GM23338 (cell line): ENCODE measurements at regions not wholly inside any gene's neighbourhood (a gene's known extent, or its start where the extent isn't known, plus 50 kb on each side); places are given as distances from the start of the nearest gene placed in this dataset.

Experiments
- ATAC-seq: fragments of 200-7000 bp; cut with Tn5 transposase; 3 replicates; pipeline ENCODE4 v1.9.1; 2020
- DNase-seq: peaks from one replicate; pipeline ENCODE4 v3.0.0-alpha.2; 2015; ENCODE audit warnings: low spot score
- H2AFZ ChIP-seq: fragments of 200-600 bp; sonication (generic); 2 replicates; pipeline ENCODE4 v1.8.0; 2016; ENCODE audit warnings: antibody characterized with exemption, mild to moderate bottlenecking, moderate library complexity
- H3F3A ChIP-seq: fragments of 200-600 bp; sonication (generic); replicated peaks from 2 replicates; pipeline ENCODE4 v1.8.0; 2017; ENCODE audit warnings: antibody characterized with exemption, mixed run types, low read depth
- H3K27ac ChIP-seq: fragments of 200-600 bp; sonication (generic); 2 replicates; pipeline ENCODE4 v1.6.1; 2016; ENCODE audit warnings: low read depth
- H3K27me3 ChIP-seq: fragments of 200-600 bp; sonication (generic); 2 replicates; pipeline ENCODE4 v1.8.0; 2016; ENCODE audit warnings: mild to moderate bottlenecking, mixed run types, moderate library complexity; ENCODE audit not compliant: insufficient read depth
- H3K36me3 ChIP-seq: fragments of 200-600 bp; sonication (generic); 2 replicates; pipeline ENCODE4 v1.8.0; 2016; ENCODE audit warnings: mild to moderate bottlenecking; ENCODE audit not compliant: insufficient read depth
- H3K4me1 ChIP-seq: fragments of 200-600 bp; sonication (generic); 2 replicates; pipeline ENCODE4 v1.8.0; 2016; ENCODE audit warnings: mild to moderate bottlenecking, moderate library complexity; ENCODE audit not compliant: insufficient read depth
- H3K4me2 ChIP-seq: fragments of 200-600 bp; sonication (generic); 2 replicates; pipeline ENCODE4 v1.7.1; 2017; ENCODE audit warnings: mixed run types
- H3K4me3 ChIP-seq: fragments of 200-600 bp; sonication (generic); 2 replicates; pipeline ENCODE4 v1.6.1; 2016; ENCODE audit warnings: mixed run types
- H3K79me2 ChIP-seq: fragments of 200-600 bp; sonication (generic); replicated peaks from 2 replicates; pipeline ENCODE4 v1.8.0; 2017; ENCODE audit warnings: mild to moderate bottlenecking; ENCODE audit not compliant: insufficient read depth
- H3K9me2 ChIP-seq: fragments of 200-600 bp; sonication (generic); 2 replicates; pipeline ENCODE4 v1.8.0; 2017; ENCODE audit not compliant: insufficient read depth
- H4K20me1 ChIP-seq: fragments of 200-600 bp; sonication (generic); replicated peaks from 2 replicates; pipeline ENCODE4 v1.8.0; 2017; ENCODE audit warnings: mild to moderate bottlenecking; ENCODE audit not compliant: insufficient read depth
- H3K27ac Mint-ChIP-seq: 2 replicates; pipeline ENCODE4 v1.8.0; 2020; ENCODE audit warnings: inconsistent platforms, mild to moderate bottlenecking, moderate library complexity, mixed read lengths
- H3K27me3 Mint-ChIP-seq: 3 replicates; pipeline ENCODE4 v1.8.0; 2022; ENCODE audit warnings: low read depth, mild to moderate bottlenecking, moderate library complexity, mixed read lengths, inconsistent platforms; ENCODE audit not compliant: insufficient read depth, poor library complexity
- H3K36me3 Mint-ChIP-seq: 3 replicates; pipeline ENCODE4 v1.8.0; 2021; ENCODE audit warnings: low read depth, mild to moderate bottlenecking, inconsistent platforms, moderate library complexity, mixed read lengths
- H3K4me1 Mint-ChIP-seq: 3 replicates; pipeline ENCODE4 v1.8.0; 2020; ENCODE audit warnings: mild to moderate bottlenecking, inconsistent platforms, mixed read lengths
- H3K4me3 Mint-ChIP-seq: 3 replicates; pipeline ENCODE4 v1.8.0; 2021; ENCODE audit warnings: moderate library complexity, mild to moderate bottlenecking, inconsistent platforms, mixed read lengths
- H3K9me3 Mint-ChIP-seq: 3 replicates; pipeline ENCODE4 v1.8.0; 2020; ENCODE audit warnings: moderate library complexity, mild to moderate bottlenecking, inconsistent platforms, mixed read lengths
- CREB1 ChIP-seq: fragments of 250-450 bp; sonication (Bioruptor Pico); IDR thresholded peaks from 2 replicates; pipeline ENCODE4 v1.5.0; 2020; ENCODE audit warnings: low read depth, mild to moderate bottlenecking, moderate library complexity
- ETS1 ChIP-seq: IDR thresholded peaks from 2 replicates; pipeline ENCODE4 v1.6.1; 2016; ENCODE audit warnings: antibody characterized with exemption
- EZH2 ChIP-seq: fragments of 200-600 bp; sonication (generic); IDR thresholded peaks from one replicate; pipeline ENCODE4 v1.8.0; 2017; ENCODE audit warnings: antibody characterized with exemption, mild to moderate bottlenecking, low read depth; ENCODE audit not compliant: unreplicated experiment
- EZH2phosphoT487 ChIP-seq: fragments of 200-600 bp; sonication (generic); IDR thresholded peaks from one replicate; pipeline ENCODE4 v1.8.1; 2018; ENCODE audit warnings: antibody characterized with exemption; ENCODE audit not compliant: unreplicated experiment
- JUNB ChIP-seq: IDR thresholded peaks from one replicate; pipeline ENCODE4 v1.6.1; 2016; ENCODE audit warnings: antibody characterized with exemption; ENCODE audit not compliant: unreplicated experiment
- NANOG ChIP-seq: IDR thresholded peaks from 2 replicates; pipeline ENCODE4 v1.6.1; 2016; ENCODE audit warnings: antibody characterized with exemption, borderline replicate concordance
- POLR2AphosphoS5 ChIP-seq: IDR thresholded peaks from 2 replicates; pipeline ENCODE4 v1.6.1; 2016; ENCODE audit warnings: antibody characterized with exemption, low read depth
- STAT1 ChIP-seq: IDR thresholded peaks from one replicate; pipeline ENCODE4 v1.6.1; 2016; ENCODE audit warnings: antibody characterized with exemption; ENCODE audit not compliant: unreplicated experiment
- ZNF114 ChIP-seq: fragments of 250-450 bp; sonication (Bioruptor Pico); IDR thresholded peaks from 2 replicates; pipeline ENCODE4 v1.5.0; 2020; ENCODE audit warnings: mild to moderate bottlenecking, moderate library complexity
- ZNF331 ChIP-seq: fragments of 250-450 bp; sonication (Bioruptor Pico); IDR thresholded peaks from 2 replicates; pipeline ENCODE4 v1.5.0; 2020; ENCODE audit warnings: low read depth, mild to moderate bottlenecking, moderate library complexity
- TF ChIP-seq, protein P1 (sequence below): IDR thresholded peaks from one replicate; pipeline ENCODE4 v1.6.1; 2018; ENCODE audit warnings: antibody characterized with exemption; ENCODE audit not compliant: unreplicated experiment
- TF ChIP-seq, protein P2 (sequence below), 2 experiments: fragments of 200-600 bp in 1 of 2; sonication (generic) in 1 of 2; conservative IDR thresholded peaks; 2 replicates each; pipeline versions ENCODE4 v1.5.1 to v1.6.1; 2016 to 2017; ENCODE audit warnings: antibody characterized with exemption in 2 of 2, low read depth in 2 of 2, mild to moderate bottlenecking in 2 of 2, moderate library complexity in 1 of 2
- TF ChIP-seq, protein P3 (sequence below): fragments of 250-450 bp; sonication (Bioruptor Pico); IDR thresholded peaks from 2 replicates; pipeline ENCODE4 v1.5.0; 2020; ENCODE audit warnings: mild to moderate bottlenecking, moderate library complexity

GRCh38 chr5:67483453-67484030 lies 286.9 kb upstream of the CD180 start:
- ATAC-seq (no peak), DNase-seq (no peak)
- Histone ChIP-seq H3K9me2 (no peaks in the 10 kb centered on the region), H4K20me1 (no peaks in the 10 kb centered on the region), H3F3A (no peaks in the 10 kb centered on the region), H3K4me2 (no peak overlapping the region), H3K27me3 (no peaks in the 10 kb centered on the region), H3K79me2 (no peaks in the 10 kb centered on the region), H2AFZ (no peak overlapping the region), H3K36me3 (no peaks in the 10 kb centered on the region), H3K4me3 (no peak overlapping the region), H3K4me1 (no peaks in the 10 kb centered on the region), H3K27ac (no peak overlapping the region)
- Mint-ChIP-seq H3K36me3 (no peaks in the 10 kb centered on the region), H3K27ac (no peak overlapping the region), H3K27me3 (no peaks in the 10 kb centered on the region), H3K4me3 (no peak overlapping the region), H3K9me3 (peaks cover 6% of the 10 kb centered on the region; the same call in 1 of the 3 replicates), H3K4me1 (peaks cover 7% of the 10 kb centered on the region)
- TF ChIP-seq CREB1 (CRISPR knock-in tag), result no peak
- TF ChIP-seq NANOG, result no peak
- TF ChIP-seq ZNF331 (CRISPR knock-in tag), result no peak
- TF ChIP-seq, protein P1, sequence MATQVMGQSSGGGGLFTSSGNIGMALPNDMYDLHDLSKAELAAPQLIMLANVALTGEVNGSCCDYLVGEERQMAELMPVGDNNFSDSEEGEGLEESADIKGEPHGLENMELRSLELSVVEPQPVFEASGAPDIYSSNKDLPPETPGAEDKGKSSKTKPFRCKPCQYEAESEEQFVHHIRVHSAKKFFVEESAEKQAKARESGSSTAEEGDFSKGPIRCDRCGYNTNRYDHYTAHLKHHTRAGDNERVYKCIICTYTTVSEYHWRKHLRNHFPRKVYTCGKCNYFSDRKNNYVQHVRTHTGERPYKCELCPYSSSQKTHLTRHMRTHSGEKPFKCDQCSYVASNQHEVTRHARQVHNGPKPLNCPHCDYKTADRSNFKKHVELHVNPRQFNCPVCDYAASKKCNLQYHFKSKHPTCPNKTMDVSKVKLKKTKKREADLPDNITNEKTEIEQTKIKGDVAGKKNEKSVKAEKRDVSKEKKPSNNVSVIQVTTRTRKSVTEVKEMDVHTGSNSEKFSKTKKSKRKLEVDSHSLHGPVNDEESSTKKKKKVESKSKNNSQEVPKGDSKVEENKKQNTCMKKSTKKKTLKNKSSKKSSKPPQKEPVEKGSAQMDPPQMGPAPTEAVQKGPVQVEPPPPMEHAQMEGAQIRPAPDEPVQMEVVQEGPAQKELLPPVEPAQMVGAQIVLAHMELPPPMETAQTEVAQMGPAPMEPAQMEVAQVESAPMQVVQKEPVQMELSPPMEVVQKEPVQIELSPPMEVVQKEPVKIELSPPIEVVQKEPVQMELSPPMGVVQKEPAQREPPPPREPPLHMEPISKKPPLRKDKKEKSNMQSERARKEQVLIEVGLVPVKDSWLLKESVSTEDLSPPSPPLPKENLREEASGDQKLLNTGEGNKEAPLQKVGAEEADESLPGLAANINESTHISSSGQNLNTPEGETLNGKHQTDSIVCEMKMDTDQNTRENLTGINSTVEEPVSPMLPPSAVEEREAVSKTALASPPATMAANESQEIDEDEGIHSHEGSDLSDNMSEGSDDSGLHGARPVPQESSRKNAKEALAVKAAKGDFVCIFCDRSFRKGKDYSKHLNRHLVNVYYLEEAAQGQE, result no peak
- TF ChIP-seq ZNF114 (CRISPR knock-in tag), result no peak
- TF ChIP-seq EZH2, result no peak
- TF ChIP-seq EZH2phosphoT487, result no peak
- TF ChIP-seq, protein P2, sequence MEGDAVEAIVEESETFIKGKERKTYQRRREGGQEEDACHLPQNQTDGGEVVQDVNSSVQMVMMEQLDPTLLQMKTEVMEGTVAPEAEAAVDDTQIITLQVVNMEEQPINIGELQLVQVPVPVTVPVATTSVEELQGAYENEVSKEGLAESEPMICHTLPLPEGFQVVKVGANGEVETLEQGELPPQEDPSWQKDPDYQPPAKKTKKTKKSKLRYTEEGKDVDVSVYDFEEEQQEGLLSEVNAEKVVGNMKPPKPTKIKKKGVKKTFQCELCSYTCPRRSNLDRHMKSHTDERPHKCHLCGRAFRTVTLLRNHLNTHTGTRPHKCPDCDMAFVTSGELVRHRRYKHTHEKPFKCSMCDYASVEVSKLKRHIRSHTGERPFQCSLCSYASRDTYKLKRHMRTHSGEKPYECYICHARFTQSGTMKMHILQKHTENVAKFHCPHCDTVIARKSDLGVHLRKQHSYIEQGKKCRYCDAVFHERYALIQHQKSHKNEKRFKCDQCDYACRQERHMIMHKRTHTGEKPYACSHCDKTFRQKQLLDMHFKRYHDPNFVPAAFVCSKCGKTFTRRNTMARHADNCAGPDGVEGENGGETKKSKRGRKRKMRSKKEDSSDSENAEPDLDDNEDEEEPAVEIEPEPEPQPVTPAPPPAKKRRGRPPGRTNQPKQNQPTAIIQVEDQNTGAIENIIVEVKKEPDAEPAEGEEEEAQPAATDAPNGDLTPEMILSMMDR (conservative IDR thresholded peaks at IDR 0.05; ENCODE audit: low read depth in 2 of 2), result no peak
- no peak for TF ChIP-seq JUNB
- TF ChIP-seq, protein P3, sequence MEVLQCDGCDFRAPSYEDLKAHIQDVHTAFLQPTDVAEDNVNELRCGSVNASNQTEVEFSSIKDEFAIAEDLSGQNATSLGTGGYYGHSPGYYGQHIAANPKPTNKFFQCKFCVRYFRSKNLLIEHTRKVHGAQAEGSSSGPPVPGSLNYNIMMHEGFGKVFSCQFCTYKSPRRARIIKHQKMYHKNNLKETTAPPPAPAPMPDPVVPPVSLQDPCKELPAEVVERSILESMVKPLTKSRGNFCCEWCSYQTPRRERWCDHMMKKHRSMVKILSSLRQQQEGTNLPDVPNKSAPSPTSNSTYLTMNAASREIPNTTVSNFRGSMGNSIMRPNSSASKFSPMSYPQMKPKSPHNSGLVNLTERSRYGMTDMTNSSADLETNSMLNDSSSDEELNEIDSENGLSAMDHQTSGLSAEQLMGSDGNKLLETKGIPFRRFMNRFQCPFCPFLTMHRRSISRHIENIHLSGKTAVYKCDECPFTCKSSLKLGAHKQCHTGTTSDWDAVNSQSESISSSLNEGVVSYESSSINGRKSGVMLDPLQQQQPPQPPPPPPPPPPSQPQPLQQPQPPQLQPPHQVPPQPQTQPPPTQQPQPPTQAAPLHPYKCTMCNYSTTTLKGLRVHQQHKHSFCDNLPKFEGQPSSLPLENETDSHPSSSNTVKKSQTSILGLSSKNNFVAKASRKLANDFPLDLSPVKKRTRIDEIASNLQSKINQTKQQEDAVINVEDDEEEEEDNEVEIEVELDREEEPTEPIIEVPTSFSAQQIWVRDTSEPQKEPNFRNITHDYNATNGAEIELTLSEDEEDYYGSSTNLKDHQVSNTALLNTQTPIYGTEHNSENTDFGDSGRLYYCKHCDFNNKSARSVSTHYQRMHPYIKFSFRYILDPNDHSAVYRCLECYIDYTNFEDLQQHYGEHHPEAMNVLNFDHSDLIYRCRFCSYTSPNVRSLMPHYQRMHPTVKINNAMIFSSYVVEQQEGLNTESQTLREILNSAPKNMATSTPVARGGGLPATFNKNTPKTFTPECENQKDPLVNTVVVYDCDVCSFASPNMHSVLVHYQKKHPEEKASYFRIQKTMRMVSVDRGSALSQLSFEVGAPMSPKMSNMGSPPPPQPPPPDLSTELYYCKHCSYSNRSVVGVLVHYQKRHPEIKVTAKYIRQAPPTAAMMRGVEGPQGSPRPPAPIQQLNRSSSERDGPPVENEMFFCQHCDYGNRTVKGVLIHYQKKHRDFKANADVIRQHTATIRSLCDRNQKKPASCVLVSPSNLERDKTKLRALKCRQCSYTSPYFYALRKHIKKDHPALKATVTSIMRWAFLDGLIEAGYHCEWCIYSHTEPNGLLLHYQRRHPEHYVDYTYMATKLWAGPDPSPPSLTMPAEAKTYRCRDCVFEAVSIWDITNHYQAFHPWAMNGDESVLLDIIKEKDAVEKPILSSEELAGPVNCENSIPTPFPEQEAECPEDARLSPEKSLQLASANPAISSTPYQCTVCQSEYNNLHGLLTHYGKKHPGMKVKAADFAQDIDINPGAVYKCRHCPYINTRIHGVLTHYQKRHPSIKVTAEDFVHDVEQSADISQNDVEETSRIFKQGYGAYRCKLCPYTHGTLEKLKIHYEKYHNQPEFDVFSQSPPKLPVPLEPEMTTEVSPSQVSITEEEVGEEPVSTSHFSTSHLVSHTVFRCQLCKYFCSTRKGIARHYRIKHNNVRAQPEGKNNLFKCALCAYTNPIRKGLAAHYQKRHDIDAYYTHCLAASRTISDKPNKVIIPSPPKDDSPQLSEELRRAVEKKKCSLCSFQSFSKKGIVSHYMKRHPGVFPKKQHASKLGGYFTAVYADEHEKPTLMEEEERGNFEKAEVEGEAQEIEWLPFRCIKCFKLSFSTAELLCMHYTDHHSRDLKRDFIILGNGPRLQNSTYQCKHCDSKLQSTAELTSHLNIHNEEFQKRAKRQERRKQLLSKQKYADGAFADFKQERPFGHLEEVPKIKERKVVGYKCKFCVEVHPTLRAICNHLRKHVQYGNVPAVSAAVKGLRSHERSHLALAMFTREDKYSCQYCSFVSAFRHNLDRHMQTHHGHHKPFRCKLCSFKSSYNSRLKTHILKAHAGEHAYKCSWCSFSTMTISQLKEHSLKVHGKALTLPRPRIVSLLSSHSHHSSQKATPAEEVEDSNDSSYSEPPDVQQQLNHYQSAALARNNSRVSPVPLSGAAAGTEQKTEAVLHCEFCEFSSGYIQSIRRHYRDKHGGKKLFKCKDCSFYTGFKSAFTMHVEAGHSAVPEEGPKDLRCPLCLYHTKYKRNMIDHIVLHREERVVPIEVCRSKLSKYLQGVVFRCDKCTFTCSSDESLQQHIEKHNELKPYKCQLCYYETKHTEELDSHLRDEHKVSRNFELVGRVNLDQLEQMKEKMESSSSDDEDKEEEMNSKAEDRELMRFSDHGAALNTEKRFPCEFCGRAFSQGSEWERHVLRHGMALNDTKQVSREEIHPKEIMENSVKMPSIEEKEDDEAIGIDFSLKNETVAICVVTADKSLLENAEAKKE, result no peak
- TF ChIP-seq STAT1, result no peak
- no peak for TF ChIP-seq ETS1
- no peak for TF ChIP-seq POLR2AphosphoS5
